ENCODE measurements at regions not wholly inside any gene's neighbourhood (a gene's known extent, or its start where the extent isn't known, plus 50 kb on each side); places are given as distances from the start of the nearest gene placed in this dataset.

DNA sequence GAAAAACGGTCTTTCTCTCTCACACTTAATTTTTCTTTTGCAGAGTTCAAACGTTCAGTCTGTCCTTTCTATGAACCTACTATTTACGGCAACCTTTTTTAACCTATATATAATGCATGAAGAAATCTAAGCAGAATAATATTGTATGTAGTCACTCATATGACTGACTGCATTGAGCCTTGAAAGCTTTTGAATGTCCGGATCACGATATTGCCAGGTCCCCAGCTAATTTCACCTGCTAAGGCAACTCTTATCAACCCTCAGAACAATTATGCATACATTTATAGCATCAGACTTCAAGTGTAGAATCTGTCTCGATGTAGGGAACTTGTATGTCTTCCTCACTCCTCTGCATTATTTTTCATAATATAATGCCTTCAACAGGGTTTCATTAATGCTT lies 1083.8 kb upstream of the KLHL29 start:
- intact Hi-C loops (cut with DNase I) = no loop called here
- Histone ChIP-seq H3K36me3 (no peaks in the 10 kb centered on the region), H3K27ac (no peak overlapping the region), H3K27me3 (no peaks in the 10 kb centered on the region), H3K9me3 (no peaks in the 10 kb centered on the region), H3K4me1 (ENCODE audit: insufficient read depth) (no peaks in the 10 kb centered on the region), H3K4me3 (no peak overlapping the region)
- 62 to 69% (median 64%) methylated on average over 6 of the region's 6 CpGs for WGBS, 3 donors
- no peak for TF ChIP-seq EP300 (IDR thresholded peaks at IDR 0.05)
- TF ChIP-seq POLR2A (IDR thresholded peaks at IDR 0.05) = no peak
- TF ChIP-seq, protein P1, sequence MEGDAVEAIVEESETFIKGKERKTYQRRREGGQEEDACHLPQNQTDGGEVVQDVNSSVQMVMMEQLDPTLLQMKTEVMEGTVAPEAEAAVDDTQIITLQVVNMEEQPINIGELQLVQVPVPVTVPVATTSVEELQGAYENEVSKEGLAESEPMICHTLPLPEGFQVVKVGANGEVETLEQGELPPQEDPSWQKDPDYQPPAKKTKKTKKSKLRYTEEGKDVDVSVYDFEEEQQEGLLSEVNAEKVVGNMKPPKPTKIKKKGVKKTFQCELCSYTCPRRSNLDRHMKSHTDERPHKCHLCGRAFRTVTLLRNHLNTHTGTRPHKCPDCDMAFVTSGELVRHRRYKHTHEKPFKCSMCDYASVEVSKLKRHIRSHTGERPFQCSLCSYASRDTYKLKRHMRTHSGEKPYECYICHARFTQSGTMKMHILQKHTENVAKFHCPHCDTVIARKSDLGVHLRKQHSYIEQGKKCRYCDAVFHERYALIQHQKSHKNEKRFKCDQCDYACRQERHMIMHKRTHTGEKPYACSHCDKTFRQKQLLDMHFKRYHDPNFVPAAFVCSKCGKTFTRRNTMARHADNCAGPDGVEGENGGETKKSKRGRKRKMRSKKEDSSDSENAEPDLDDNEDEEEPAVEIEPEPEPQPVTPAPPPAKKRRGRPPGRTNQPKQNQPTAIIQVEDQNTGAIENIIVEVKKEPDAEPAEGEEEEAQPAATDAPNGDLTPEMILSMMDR (IDR thresholded peaks at IDR 0.05) = no peak
- DNase-seq = no peak

DNA sequence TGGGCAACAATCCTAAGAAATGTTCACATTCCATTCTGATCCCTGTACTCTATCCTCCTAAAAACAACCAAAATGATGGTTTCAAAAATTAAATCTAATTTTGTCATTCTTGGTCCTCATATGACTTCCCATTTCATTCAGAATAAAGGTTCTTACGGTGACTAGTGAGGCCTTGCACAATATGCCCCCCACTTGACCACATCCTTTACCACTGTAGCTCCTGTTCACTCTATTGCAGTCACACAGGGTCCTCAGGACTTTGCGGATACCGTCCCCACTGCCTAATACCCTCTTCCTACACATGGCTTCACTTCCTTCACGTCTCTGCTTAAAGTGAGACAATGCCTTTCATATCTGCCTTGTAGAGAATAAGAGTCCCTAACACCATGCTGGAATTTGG lies 1058.7 kb upstream of the KLHL29 start:
- Histone ChIP-seq H3K4me3 (no peak overlapping the region), H3K9me3 (no peaks in the 10 kb centered on the region), H3K27me3 (no peaks in the 10 kb centered on the region), H3K27ac (no peak overlapping the region), H3K4me1 (ENCODE audit: insufficient read depth) (peaks cover 2% of the 10 kb centered on the region), H3K36me3 (no peaks in the 10 kb centered on the region)
- DNase-seq = no peak
- 64 to 84% (median 74%) methylated on average over 4 of the region's 4 CpGs for WGBS, 3 donors
- no peak for TF ChIP-seq POLR2A (IDR thresholded peaks at IDR 0.05)
- TF ChIP-seq, protein P1 (IDR thresholded peaks at IDR 0.05) = no peak
- no peak for TF ChIP-seq EP300 (IDR thresholded peaks at IDR 0.05)
- intact Hi-C loops (cut with DNase I) = no loop called here

DNA sequence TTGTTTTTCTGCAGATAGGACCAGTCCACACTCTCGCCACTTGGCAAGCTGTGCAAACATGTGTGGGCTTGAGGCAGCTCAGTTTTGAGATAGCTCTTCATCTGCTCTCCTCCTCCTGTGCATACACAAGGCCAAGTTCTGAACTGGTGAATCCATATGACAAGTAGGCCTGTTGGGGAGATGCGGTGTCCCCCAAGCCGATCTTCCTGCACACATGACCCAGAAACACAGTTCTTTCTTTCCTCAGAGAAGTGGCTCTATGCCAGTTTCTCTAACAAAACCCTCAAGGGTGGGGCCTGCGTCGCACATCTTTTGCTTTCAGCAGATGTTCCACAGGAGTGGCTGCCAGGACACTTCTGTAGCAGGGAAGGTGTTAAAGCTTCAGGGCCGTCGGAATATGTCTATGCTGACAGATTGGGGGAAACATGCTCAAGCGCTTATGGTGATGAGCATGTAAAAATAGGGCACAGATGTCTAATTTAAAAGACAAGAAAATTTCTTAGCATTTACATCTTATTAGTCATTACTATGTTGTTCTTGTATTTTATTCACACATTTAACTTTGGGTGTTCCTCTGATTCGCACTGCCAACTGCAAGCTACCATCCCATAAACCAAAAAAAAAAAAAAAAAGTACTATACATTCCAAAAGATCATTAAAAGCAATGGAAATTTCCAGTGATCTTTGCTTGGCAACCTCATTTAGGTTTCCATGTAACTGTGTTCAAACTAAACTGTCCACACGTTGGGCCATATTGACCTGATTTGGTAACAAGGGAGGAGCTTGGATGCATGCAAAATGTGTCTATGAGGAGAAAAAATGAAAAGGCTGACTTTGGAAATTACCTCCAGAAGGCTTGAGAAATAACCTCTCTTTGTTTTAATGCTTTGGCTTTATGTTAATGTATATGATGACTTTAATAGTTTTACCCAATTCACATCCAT lies 1055.5 kb upstream of the KLHL29 start:
- no peak for DNase-seq
- 33 to 49% (median 46%) methylated on average over 10 of the region's 10 CpGs for WGBS, 3 donors
- no peak for TF ChIP-seq POLR2A (IDR thresholded peaks at IDR 0.05)
- no peak for TF ChIP-seq EP300 (IDR thresholded peaks at IDR 0.05)
- TF ChIP-seq, protein P1 (IDR thresholded peaks at IDR 0.05) = no peak
- no peak overlapping the region for H3K27ac ChIP-seq
- no peaks in the 10 kb centered on the region for H3K36me3 ChIP-seq
- peaks cover 2% of the 10 kb centered on the region for H3K4me1 ChIP-seq (ENCODE audit: insufficient read depth)
- H3K27me3 ChIP-seq = no peaks in the 10 kb centered on the region
- intact Hi-C loops (cut with DNase I) = no loop called here
- H3K9me3 ChIP-seq = no peaks in the 10 kb centered on the region
- H3K4me3 ChIP-seq = no peak overlapping the region

DNA sequence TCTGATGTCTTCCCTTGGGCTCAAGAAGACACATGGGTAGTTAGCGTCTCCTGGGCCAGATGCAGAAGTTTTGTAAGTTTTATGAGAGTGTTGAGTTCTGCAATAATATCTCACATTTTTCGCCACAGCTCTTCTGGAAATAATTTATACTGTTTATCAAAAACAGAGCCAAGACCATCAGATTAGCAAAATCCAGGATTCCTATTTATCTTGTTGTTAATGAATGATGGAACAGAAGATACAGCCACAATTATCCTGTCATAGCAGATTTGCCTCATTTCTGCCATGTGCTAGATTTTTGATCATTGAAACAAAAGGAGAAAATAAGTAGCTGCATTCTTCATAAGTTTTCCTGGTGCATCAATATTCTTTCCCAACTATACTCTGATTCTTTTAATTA lies 1048.6 kb upstream of the KLHL29 start:
- Histone ChIP-seq H3K36me3 (no peaks in the 10 kb centered on the region), H3K4me1 (ENCODE audit: insufficient read depth) (no peaks in the 10 kb centered on the region), H3K9me3 (no peaks in the 10 kb centered on the region), H3K4me3 (no peak overlapping the region), H3K27ac (no peak overlapping the region), H3K27me3 (no peaks in the 10 kb centered on the region)
- WGBS, 3 donors = 73 to 83% (median 81%) methylated on average over 2 of the region's 2 CpGs
- intact Hi-C loops (cut with DNase I) = no loop called here
- no peak for DNase-seq
- TF ChIP-seq EP300 (IDR thresholded peaks at IDR 0.05) (no peak), POLR2A (IDR thresholded peaks at IDR 0.05) (no peak)
- TF ChIP-seq, protein P1 (IDR thresholded peaks at IDR 0.05) = no peak

Data from ovary (tissue), 7 donors.